HEK293T (cell line): ENCODE measurements at regions not wholly inside any gene's neighbourhood (a gene's known extent, or its start where the extent isn't known, plus 50 kb on each side); places are given as distances from the start of the nearest gene placed in this dataset.

ENCODE experiments used
- BHLHE40 ChIP-seq: fragments of 450-650 bp; IDR thresholded peaks from 2 replicates; pipeline ENCODE4 v1.6.1; 2016; ENCODE audit warnings: mild to moderate bottlenecking, moderate library complexity, borderline replicate concordance
- NFRKB ChIP-seq: fragments of 450-650 bp; IDR thresholded peaks from 2 replicates; pipeline ENCODE4 v1.6.1; 2016; ENCODE audit warnings: mild to moderate bottlenecking, moderate library complexity
- SP1 ChIP-seq: fragments of 450-650 bp; IDR thresholded peaks from 2 replicates; pipeline ENCODE4 v1.6.1; 2017
- SUZ12 ChIP-seq: fragments of 450-650 bp; IDR thresholded peaks from 2 replicates; pipeline ENCODE4 v1.6.1; 2016; ENCODE audit warnings: mild to moderate bottlenecking
- TARDBP ChIP-seq: fragments of 450-650 bp; IDR thresholded peaks from 2 replicates; pipeline ENCODE4 v1.6.1; 2016

DNA sequence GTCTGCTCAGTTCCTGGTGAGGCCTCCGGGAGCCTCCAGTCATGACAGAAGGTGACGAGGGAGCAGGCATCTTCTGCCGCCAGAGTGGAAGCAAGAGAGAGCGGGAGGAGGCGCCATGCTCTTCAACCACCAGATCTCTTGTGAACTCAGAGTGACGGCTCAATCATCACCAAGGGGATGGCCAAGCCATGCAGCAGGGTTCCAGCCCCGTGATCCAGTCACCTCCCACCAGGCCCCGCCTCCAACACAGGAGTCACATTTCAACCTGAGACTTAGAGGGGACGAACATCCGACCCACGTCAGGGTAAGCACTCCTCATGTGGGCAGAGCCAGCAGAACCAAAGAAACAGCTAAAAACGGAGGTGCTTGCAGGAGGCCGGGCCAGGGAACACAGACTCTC, 1470.5 kb downstream of the BRD1 start:
- no peak for TF ChIP-seq NFRKB
- no peak for TF ChIP-seq SP1
- TF ChIP-seq SUZ12 = no peak
- no peak for TF ChIP-seq TARDBP
- no peak for TF ChIP-seq BHLHE40
